Osteoblast (primary cell): ENCODE measurements at regions not wholly inside any gene's neighbourhood (a gene's known extent, or its start where the extent isn't known, plus 50 kb on each side); places are given as distances from the start of the nearest gene placed in this dataset.

ENCODE experiments used
- DNase-seq: peaks from one replicate; pipeline ENCODE4 v3.0.0; 2011; ENCODE audit warnings: low spot score, mixed read lengths; ENCODE audit not compliant: insufficient read length; ENCODE audit errors: missing footprints
- H2AFZ ChIP-seq: 2 replicates; pipeline ENCODE4 v1.6.0; 2011; ENCODE audit warnings: mild to moderate bottlenecking, low read length
- H3K27ac ChIP-seq: 2 replicates; pipeline ENCODE4 v1.5.1; 2011; ENCODE audit warnings: mild to moderate bottlenecking, low read depth, low read length, moderate library complexity
- H3K27me3 ChIP-seq: 2 replicates; pipeline ENCODE4 v1.6.0; 2012; ENCODE audit warnings: mild to moderate bottlenecking, control low read depth, inconsistent platforms, low read length, moderate library complexity; ENCODE audit not compliant: insufficient read depth
- H3K36me3 ChIP-seq: 2 replicates; pipeline ENCODE4 v1.5.1; 2011; ENCODE audit warnings: mild to moderate bottlenecking, low read length, control low read depth, moderate library complexity; ENCODE audit not compliant: insufficient read depth
- H3K4me1 ChIP-seq: 2 replicates; pipeline ENCODE4 v1.5.1; 2011; ENCODE audit warnings: mild to moderate bottlenecking, low read length, control low read depth, moderate library complexity; ENCODE audit not compliant: insufficient read depth
- H3K4me2 ChIP-seq: 2 replicates; pipeline ENCODE4 v1.6.0; 2011; ENCODE audit warnings: mild to moderate bottlenecking, low read length; ENCODE audit not compliant: insufficient read depth
- H3K4me3 ChIP-seq: fragments of 200-600 bp; sonication (generic); 3 replicates; pipeline ENCODE4 v1.5.1; 2012; ENCODE audit warnings: mild to moderate bottlenecking, low read length, inconsistent platforms; ENCODE audit not compliant: insufficient read depth
- H3K79me2 ChIP-seq: 2 replicates; pipeline ENCODE4 v1.6.0; 2012; ENCODE audit warnings: mild to moderate bottlenecking, low read length, control low read depth, inconsistent platforms; ENCODE audit not compliant: insufficient read depth
- H3K9me3 ChIP-seq: 2 replicates; pipeline ENCODE4 v1.5.1; 2011; ENCODE audit warnings: low read depth, low read length, control low read depth
- H4K20me1 ChIP-seq: 2 replicates; pipeline ENCODE4 v1.6.0; 2012; ENCODE audit warnings: mild to moderate bottlenecking, low read length, control low read depth; ENCODE audit not compliant: insufficient read depth
- CTCF ChIP-seq: IDR thresholded peaks from 2 replicates; pipeline ENCODE4 v1.5.1; 2011; ENCODE audit warnings: mild to moderate bottlenecking, low read depth, low read length, moderate library complexity; ENCODE audit errors: extremely low read depth

GRCh38 chr14:95398630-95399547, 79.2 kb upstream of the CLMN start:
- Histone ChIP-seq H3K79me2 (no peaks in the 10 kb centered on the region), H3K36me3 (no peaks in the 10 kb centered on the region), H3K27ac (no peak overlapping the region), H2AFZ (no peak overlapping the region), H3K4me1 (no peaks in the 10 kb centered on the region), H3K4me3 (no peak overlapping the region), H3K4me2 (no peak overlapping the region), H4K20me1 (no peaks in the 10 kb centered on the region), H3K9me3 (no peaks in the 10 kb centered on the region), H3K27me3 (no peaks in the 10 kb centered on the region)
- no peak for DNase-seq
- no peak for TF ChIP-seq CTCF

- H3K27ac ChIP-seq: no peak overlapping the region
- no peak overlapping the region for H3K4me2 ChIP-seq
- H4K20me1 ChIP-seq: no peaks in the 10 kb centered on the region
- H3K4me1 ChIP-seq: no peaks in the 10 kb centered on the region
- H3K4me3 ChIP-seq: no peak overlapping the region
- no peak for DNase-seq
- no peaks in the 10 kb centered on the region for H3K27me3 ChIP-seq
- no peak for TF ChIP-seq CTCF
- no peaks in the 10 kb centered on the region for H3K79me2 ChIP-seq
- no peaks in the 10 kb centered on the region for H3K9me3 ChIP-seq
- H3K36me3 ChIP-seq: no peaks in the 10 kb centered on the region
- no peak overlapping the region for H2AFZ ChIP-seq
Observed at GRCh38 chr14:95397325-95397724, 77.6 kb upstream of the CLMN start.

GRCh38 chr14:95396221-95396620, 76.5 kb upstream of the CLMN start:
- TF ChIP-seq CTCF: no peak
- no peak overlapping the region for H3K4me3 ChIP-seq
- no peak for DNase-seq
- no peak overlapping the region for H2AFZ ChIP-seq
- no peak overlapping the region for H3K4me2 ChIP-seq
- H3K36me3 ChIP-seq: no peaks in the 10 kb centered on the region
- H3K9me3 ChIP-seq: no peaks in the 10 kb centered on the region
- H3K27ac ChIP-seq: no peak overlapping the region
- no peaks in the 10 kb centered on the region for H3K27me3 ChIP-seq
- no peaks in the 10 kb centered on the region for H4K20me1 ChIP-seq
- no peaks in the 10 kb centered on the region for H3K79me2 ChIP-seq
- H3K4me1 ChIP-seq: no peaks in the 10 kb centered on the region

- H3K79me2 ChIP-seq: no peaks in the 10 kb centered on the region
- no peaks in the 10 kb centered on the region for H3K36me3 ChIP-seq
- no peak for TF ChIP-seq CTCF
- H3K4me3 ChIP-seq: no peak overlapping the region
- H2AFZ ChIP-seq: no peak overlapping the region
- no peaks in the 10 kb centered on the region for H4K20me1 ChIP-seq
- no peak overlapping the region for H3K27ac ChIP-seq
- H3K4me1 ChIP-seq: no peaks in the 10 kb centered on the region
- DNase-seq: no peak
- no peaks in the 10 kb centered on the region for H3K27me3 ChIP-seq
- H3K4me2 ChIP-seq: no peak overlapping the region
- no peaks in the 10 kb centered on the region for H3K9me3 ChIP-seq
Observed at GRCh38 chr14:95395098-95395737, 75.5 kb upstream of the CLMN start.
